Fibroblast of pulmonary artery (primary cell): ENCODE measurements at regions not wholly inside any gene's neighbourhood (a gene's known extent, or its start where the extent isn't known, plus 50 kb on each side); places are given as distances from the start of the nearest gene placed in this dataset.
A peak's percentile ranks its signal among the peaks of the same experiment; 100 is the strongest.
"Not testable (repeated sequence)": the region's sequence is repeated elsewhere in the genome, so short reads cannot be mapped to it uniquely, and the experiment has no call there.

Experiments used
- DNase-seq: peaks from one replicate; pipeline ENCODE4 v3.0.0-alpha.2; 2010; ENCODE audit warnings: low read depth
- H3K4me3 ChIP-seq: replicated peaks from 2 replicates; pipeline ENCODE4 v1.5.1; 2011; ENCODE audit warnings: low read depth, mild to moderate bottlenecking, control low read depth, low read length, moderate library complexity
- TF ChIP-seq, protein P1 (sequence below): IDR thresholded peaks from 2 replicates; pipeline ENCODE4 v1.5.1; 2011; ENCODE audit warnings: mild to moderate bottlenecking, control low read depth, low read length, inconsistent platforms; ENCODE audit errors: missing control alignments

- peak; percentile 30 for DNase-seq
- H3K4me3 ChIP-seq, result no peak overlapping the region
- TF ChIP-seq, protein P1, sequence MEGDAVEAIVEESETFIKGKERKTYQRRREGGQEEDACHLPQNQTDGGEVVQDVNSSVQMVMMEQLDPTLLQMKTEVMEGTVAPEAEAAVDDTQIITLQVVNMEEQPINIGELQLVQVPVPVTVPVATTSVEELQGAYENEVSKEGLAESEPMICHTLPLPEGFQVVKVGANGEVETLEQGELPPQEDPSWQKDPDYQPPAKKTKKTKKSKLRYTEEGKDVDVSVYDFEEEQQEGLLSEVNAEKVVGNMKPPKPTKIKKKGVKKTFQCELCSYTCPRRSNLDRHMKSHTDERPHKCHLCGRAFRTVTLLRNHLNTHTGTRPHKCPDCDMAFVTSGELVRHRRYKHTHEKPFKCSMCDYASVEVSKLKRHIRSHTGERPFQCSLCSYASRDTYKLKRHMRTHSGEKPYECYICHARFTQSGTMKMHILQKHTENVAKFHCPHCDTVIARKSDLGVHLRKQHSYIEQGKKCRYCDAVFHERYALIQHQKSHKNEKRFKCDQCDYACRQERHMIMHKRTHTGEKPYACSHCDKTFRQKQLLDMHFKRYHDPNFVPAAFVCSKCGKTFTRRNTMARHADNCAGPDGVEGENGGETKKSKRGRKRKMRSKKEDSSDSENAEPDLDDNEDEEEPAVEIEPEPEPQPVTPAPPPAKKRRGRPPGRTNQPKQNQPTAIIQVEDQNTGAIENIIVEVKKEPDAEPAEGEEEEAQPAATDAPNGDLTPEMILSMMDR, result peak; percentile 76
Observed at GRCh38 chr19:27966390-27966816, 1246.5 kb downstream of the UQCRFS1 start.

- H3K4me3 ChIP-seq, result no peak overlapping the region
- DNase-seq, result peak; percentile 26
- TF ChIP-seq, protein P1, result no peak
Observed at GRCh38 chr19:27964185-27964584, 1248.8 kb downstream of the UQCRFS1 start.

GRCh38 chr19:27962264-27962663 is 1250.7 kb downstream of the UQCRFS1 start:
- no peak overlapping the region for H3K4me3 ChIP-seq
- TF ChIP-seq, protein P1, result no peak
- DNase-seq, result peak; percentile 38

DNA sequence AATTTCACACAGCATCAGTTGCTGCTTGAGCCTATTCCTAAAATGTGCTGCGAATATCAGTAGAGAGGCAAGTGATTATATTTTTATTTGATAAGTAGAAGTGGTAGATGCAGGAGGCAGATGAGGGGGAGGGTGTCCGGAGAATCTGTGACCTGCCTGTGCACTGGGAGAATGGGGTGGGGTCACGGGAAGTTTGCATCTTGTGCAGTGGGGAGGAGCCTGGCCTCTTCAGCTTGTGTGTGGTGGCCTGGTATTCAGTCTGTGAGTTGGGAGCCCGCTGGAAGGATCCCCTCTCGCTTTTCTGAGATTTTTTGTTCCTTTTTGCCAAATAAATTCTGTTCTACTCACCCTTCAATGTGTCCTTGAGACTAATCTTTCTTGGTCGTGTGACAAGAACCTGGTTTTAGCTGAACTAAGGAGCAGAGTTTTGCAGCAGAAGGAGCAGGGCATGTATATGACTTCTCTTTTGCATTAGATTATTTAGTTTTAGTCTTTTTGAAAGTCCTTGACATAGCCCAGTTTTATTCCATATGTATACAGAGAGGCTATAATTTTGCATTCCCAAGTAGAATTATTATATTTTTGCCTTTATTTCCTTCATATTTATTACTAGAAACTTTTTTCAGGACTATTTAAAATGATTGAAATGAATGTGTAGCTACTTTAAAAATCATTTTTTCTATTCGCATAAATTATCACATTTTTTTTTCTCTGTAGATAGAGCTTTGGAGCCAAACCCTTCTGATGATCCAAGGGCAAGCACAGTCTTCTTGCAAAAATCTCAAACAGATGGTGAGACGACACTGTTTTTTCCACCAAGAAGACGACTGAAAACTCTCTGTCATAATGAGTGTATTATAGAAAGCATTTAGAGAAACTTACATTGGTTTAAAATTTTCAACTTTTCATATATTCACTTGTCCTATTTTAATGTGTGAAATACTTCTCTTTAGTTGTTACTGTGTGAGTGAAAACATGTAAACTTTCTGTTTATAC is 1257.2 kb downstream of the UQCRFS1 start:
- H3K4me3 ChIP-seq, result no peak overlapping the region
- DNase-seq, result no peak
- TF ChIP-seq, protein P1, result no peak

DNA sequence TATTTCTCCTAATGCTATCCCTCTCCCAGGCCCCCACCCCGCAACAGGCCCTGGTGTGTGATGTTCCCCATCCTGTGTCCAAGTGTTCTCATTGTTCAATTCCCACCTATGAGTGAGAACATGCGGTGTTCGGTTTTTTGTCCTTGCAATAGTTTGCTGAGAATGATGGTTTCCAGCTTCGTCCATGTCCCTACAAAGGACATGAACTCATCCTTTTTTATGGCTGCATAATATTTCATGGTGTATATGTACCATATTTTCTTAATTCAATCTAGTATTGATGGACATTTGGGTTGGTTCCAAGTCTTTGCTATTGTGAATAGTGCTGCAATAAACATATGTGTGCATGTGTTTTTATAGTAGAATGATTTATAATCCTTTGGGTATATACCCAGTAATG is 1270.3 kb downstream of the UQCRFS1 start:
- not testable (repeated sequence) for DNase-seq, H3K4me3 ChIP-seq

- DNase-seq, result no peak
- no peak overlapping the region for H3K4me3 ChIP-seq
- TF ChIP-seq, protein P1, result no peak
Observed at GRCh38 chr19:27936139-27936538, 1276.8 kb downstream of the UQCRFS1 start.

- TF ChIP-seq, protein P1, result no peak
- no peak for DNase-seq
- H3K4me3 ChIP-seq, result no peak overlapping the region
Observed at GRCh38 chr19:27935669-27936068, 1277.3 kb downstream of the UQCRFS1 start.
